Right lobe of liver (tissue), 4 donors: ENCODE measurements at regions not wholly inside any gene's neighbourhood (a gene's known extent, or its start where the extent isn't known, plus 50 kb on each side); places are given as distances from the start of the nearest gene placed in this dataset.

Experiments used
- CTCF ChIP-seq, 4 donors: fragments of 200-600 bp in 3 of 4; fragments of 450-650 bp in 1 of 4; IDR thresholded peaks; one replicate each; pipeline versions ENCODE4 v1.5.1 to v1.8.0; 2016 to 2022; ENCODE audit warnings: antibody characterized with exemption in 4 of 4, mild to moderate bottlenecking in 2 of 4
- POLR2A ChIP-seq: fragments of 450-650 bp; IDR thresholded peaks from one replicate; pipeline ENCODE4 v1.6.1; 2017; ENCODE audit warnings: antibody characterized with exemption, mild to moderate bottlenecking
- donor health status: DM: no; HTN: no; CAD: no.
- donor health status: DM: no; HTN: no; CAD: no.
- donor health status: DM: no; HTN: yes; CAD: no.

GRCh38 chr13:34842466-34842865, 99.6 kb upstream of the NBEA start:
- TF ChIP-seq CTCF (IDR thresholded peaks at IDR 0.05) = no peak
- no peak for TF ChIP-seq POLR2A
